ENCODE measurements at regions not wholly inside any gene's neighbourhood (a gene's known extent, or its start where the extent isn't known, plus 50 kb on each side); places are given as distances from the start of the nearest gene placed in this dataset.

DNA sequence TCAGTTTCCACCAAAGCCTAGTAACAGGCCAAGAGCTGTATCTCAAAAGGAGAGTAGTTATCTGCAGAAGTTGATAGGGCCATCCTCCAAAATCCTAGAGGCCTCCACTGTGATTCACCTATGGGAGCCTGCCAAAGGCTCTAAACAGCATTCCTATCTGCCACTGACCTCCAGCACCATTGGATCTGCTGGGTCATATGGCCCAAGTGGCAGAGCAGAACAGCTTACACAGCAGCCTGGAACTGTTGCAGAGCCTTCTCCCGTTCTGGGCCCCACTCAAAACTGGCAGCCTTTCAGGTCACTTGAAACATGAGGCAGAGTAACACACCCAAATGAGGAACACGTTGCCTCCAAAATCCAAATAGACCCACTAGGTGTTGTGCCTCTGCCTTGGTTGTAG is 345.2 kb upstream of the RND3 start:
- Histone ChIP-seq H3K27me3 (ENCODE audit: insufficient read depth in 3 of 3, low read length in 2 of 3) (no peaks in the 10 kb centered on the region), H3K9me3 (no peaks in the 10 kb centered on the region), H3K4me1 (no peaks in the 10 kb centered on the region), H3K4me3 (no peak overlapping the region), H3K27ac (no peak overlapping the region), H3K36me3 (ENCODE audit: insufficient read depth in 1 of 2, low read depth in 1 of 2) (no peaks in the 10 kb centered on the region)
- intact Hi-C loops (cut with DNase I), result no loop called here
- DNase-seq, result no peak
- ATAC-seq, result no peak
- TF ChIP-seq, protein P1, sequence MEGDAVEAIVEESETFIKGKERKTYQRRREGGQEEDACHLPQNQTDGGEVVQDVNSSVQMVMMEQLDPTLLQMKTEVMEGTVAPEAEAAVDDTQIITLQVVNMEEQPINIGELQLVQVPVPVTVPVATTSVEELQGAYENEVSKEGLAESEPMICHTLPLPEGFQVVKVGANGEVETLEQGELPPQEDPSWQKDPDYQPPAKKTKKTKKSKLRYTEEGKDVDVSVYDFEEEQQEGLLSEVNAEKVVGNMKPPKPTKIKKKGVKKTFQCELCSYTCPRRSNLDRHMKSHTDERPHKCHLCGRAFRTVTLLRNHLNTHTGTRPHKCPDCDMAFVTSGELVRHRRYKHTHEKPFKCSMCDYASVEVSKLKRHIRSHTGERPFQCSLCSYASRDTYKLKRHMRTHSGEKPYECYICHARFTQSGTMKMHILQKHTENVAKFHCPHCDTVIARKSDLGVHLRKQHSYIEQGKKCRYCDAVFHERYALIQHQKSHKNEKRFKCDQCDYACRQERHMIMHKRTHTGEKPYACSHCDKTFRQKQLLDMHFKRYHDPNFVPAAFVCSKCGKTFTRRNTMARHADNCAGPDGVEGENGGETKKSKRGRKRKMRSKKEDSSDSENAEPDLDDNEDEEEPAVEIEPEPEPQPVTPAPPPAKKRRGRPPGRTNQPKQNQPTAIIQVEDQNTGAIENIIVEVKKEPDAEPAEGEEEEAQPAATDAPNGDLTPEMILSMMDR (IDR thresholded peaks at IDR 0.05), result no peak
- 40 to 62% (median 53%) methylated on average over 2 of the region's 2 CpGs for WGBS, 3 donors

DNA sequence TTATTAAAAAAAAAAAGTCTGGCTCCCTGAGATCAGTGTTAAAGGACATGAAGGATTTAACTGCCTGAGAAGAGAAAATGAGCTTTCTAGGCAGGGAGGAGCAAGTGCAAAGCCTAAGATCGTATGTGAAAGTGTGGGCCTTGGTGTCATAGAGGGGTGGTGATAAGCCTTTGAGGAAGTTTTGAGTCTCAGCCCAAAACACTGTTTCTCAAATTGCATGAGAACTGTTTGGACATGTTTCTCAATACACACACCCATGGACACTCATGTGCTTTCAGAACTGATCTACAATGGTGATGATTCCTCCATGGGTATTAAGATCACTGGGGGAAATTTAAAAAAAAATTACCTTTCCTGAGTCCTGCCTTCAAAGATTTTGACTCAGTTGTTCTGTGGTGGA is 336.7 kb upstream of the RND3 start:
- 0 to 16% (median 0%) methylated on average over 1 of the region's 1 CpG for WGBS, 3 donors
- intact Hi-C loops (cut with DNase I), result no loop called here
- DNase-seq, result no peak
- no peaks in the 10 kb centered on the region for H3K9me3 ChIP-seq
- H3K36me3 ChIP-seq (ENCODE audit: insufficient read depth in 1 of 2, low read depth in 1 of 2), result no peaks in the 10 kb centered on the region
- TF ChIP-seq, protein P1 (IDR thresholded peaks at IDR 0.05), result no peak
- H3K27ac ChIP-seq, result no peak overlapping the region
- no peak overlapping the region for H3K4me3 ChIP-seq
- ATAC-seq, result no peak
- H3K4me1 ChIP-seq, result no peaks in the 10 kb centered on the region
- no peaks in the 10 kb centered on the region for H3K27me3 ChIP-seq (ENCODE audit: insufficient read depth in 3 of 3, low read length in 2 of 3)

DNA sequence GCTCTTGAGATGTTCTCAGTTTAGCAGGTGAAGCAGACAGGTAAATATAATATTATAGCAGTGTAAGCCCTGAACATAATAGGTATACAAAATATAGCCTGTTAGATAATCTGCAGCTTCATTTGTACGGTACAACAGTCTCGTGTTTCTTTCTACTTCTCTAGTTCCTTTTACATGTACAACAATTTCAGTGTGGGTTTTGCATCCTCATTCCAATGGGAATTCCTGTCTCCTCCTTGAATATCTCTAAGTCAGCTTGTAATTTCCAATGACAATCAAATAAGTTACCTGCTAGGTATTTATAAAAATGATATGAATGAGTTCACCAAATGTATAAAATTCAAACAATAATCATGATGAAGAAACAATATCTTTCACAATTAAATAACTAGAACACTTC is 330.0 kb upstream of the RND3 start:
- no peaks in the 10 kb centered on the region for H3K4me1 ChIP-seq
- WGBS, 3 donors, result 56 to 88% (median 72%) methylated on average over 2 of the region's 2 CpGs
- no peak for DNase-seq
- TF ChIP-seq, protein P1 (IDR thresholded peaks at IDR 0.05), result no peak
- no peak overlapping the region for H3K4me3 ChIP-seq
- H3K27me3 ChIP-seq (ENCODE audit: insufficient read depth in 3 of 3, low read length in 2 of 3), result no peaks in the 10 kb centered on the region
- no peak overlapping the region for H3K27ac ChIP-seq
- no peaks in the 10 kb centered on the region for H3K9me3 ChIP-seq
- ATAC-seq, result no peak
- no peaks in the 10 kb centered on the region for H3K36me3 ChIP-seq (ENCODE audit: insufficient read depth in 1 of 2, low read depth in 1 of 2)
- intact Hi-C loops (cut with DNase I), result no loop called here

DNA sequence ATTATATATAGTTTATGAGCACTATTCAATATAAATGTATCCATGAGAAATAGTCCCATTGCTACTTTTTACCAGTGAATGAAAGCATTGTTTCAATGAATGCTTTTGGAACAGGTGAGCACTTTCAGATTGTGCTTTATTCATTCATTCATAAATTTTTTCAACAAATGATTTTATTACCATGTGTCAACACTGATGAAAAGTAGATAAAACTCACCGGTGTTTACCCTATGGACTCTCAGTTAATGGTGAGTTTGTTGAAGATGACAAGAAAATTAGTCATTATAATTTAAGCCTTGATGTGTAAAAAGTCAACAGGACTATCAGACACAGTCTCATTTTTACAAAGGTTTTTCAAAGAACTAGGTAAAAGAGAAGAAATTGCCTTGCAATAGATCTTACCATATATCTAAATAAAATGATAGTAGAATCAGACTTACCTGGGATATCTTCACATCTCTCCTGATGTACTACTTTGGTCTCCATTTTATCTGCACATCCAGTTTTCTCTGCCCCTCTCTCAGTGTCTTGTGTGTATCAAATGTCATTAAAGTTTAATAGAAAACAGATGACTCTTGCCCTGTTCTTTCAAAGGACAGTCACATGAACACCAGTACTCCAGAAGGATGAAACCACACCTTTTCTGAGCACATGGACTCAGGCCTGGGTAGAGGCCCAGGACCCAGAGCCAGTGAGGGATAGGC is 325.3 kb upstream of the RND3 start:
- DNase-seq, result no peak

More for the DNA sequence above, 325.3 kb upstream of the RND3 start:
- intact Hi-C loops (cut with DNase I), result no loop called here
- TF ChIP-seq, protein P1 (IDR thresholded peaks at IDR 0.05), result no peak
- 66 to 68% (median 67%) methylated on average over 1 of the region's 1 CpG for WGBS, 3 donors
- Histone ChIP-seq H3K4me3 (no peak overlapping the region), H3K27me3 (ENCODE audit: insufficient read depth in 3 of 3, low read length in 2 of 3) (no peaks in the 10 kb centered on the region), H3K9me3 (no peaks in the 10 kb centered on the region), H3K4me1 (peaks cover 19% of the 10 kb centered on the region), H3K27ac (no peak overlapping the region), H3K36me3 (ENCODE audit: insufficient read depth in 1 of 2, low read depth in 1 of 2) (no peaks in the 10 kb centered on the region)
- no peak for ATAC-seq
